Astrocyte of the spinal cord (primary cell): ENCODE measurements at regions not wholly inside any gene's neighbourhood (a gene's known extent, or its start where the extent isn't known, plus 50 kb on each side); places are given as distances from the start of the nearest gene placed in this dataset.

Experiments used
- DNase-seq: peaks from one replicate; pipeline ENCODE4 v3.0.0; 2011; ENCODE audit warnings: low read depth, low spot score
- H3K4me3 ChIP-seq: 2 replicates; pipeline ENCODE4 v1.5.1; 2011; ENCODE audit warnings: low read depth, mild to moderate bottlenecking, low read length, moderate library complexity
- CTCF ChIP-seq: IDR thresholded peaks from 2 replicates; pipeline ENCODE4 v1.5.1; 2012; ENCODE audit warnings: low read depth, mild to moderate bottlenecking, low read length, inconsistent platforms
- in situ Hi-C: cut with HindIII; loops from 2 replicates; pipeline ENCODE4 v1.10.0; 2017; ENCODE audit warnings: low sequenced_read_pairs

- in situ Hi-C loops = no loop called here
- H3K4me3 ChIP-seq = no peak overlapping the region
- TF ChIP-seq CTCF = no peak
- no peak for DNase-seq
Measured at GRCh38 chr14:97311411-97311810, 514.2 kb downstream of the VRK1 start.

- no peak overlapping the region for H3K4me3 ChIP-seq
- no peak for DNase-seq
- TF ChIP-seq CTCF = no peak
- in situ Hi-C loops = no loop called here
Measured at GRCh38 chr14:97312910-97313309, 515.7 kb downstream of the VRK1 start.

GRCh38 chr14:97315790-97316189 lies 518.6 kb downstream of the VRK1 start:
- in situ Hi-C loops = no loop called here
- TF ChIP-seq CTCF = no peak
- no peak overlapping the region for H3K4me3 ChIP-seq

GRCh38 chr14:97318380-97318779 lies 521.2 kb downstream of the VRK1 start:
- in situ Hi-C loops = no loop called here
- TF ChIP-seq CTCF = no peak
- no peak for DNase-seq
- no peak overlapping the region for H3K4me3 ChIP-seq

More at GRCh38 chr14:97315790-97316189, 518.6 kb downstream of the VRK1 start:
- no peak for DNase-seq

GRCh38 chr14:97319691-97320090 lies 522.5 kb downstream of the VRK1 start:
- in situ Hi-C loops = no loop called here

GRCh38 chr14:97328743-97329142 lies 531.6 kb downstream of the VRK1 start:
- no peak for TF ChIP-seq CTCF

More at GRCh38 chr14:97319691-97320090, 522.5 kb downstream of the VRK1 start:
- DNase-seq = no peak
- no peak for TF ChIP-seq CTCF
- no peak overlapping the region for H3K4me3 ChIP-seq

GRCh38 chr14:97329701-97330100 lies 532.5 kb downstream of the VRK1 start:
- DNase-seq = peak; percentile 11
- in situ Hi-C loops = no loop called here
- TF ChIP-seq CTCF = no peak
- H3K4me3 ChIP-seq = no peak overlapping the region

More at GRCh38 chr14:97328743-97329142, 531.6 kb downstream of the VRK1 start:
- H3K4me3 ChIP-seq = no peak overlapping the region
- no peak for DNase-seq
- in situ Hi-C loops = no loop called here
